GM11168 (cell line): ENCODE measurements at regions not wholly inside any gene's neighbourhood (a gene's known extent, or its start where the extent isn't known, plus 50 kb on each side); places are given as distances from the start of the nearest gene placed in this dataset.

ENCODE experiments used
- in situ Hi-C: fragments of 300-500 bp; cut with MboI; formaldehyde crosslinking; loops from one replicate; pipeline ENCODE4 v1.12.0; 2022; ENCODE audit warnings: low sequenced_read_pairs; ENCODE audit not compliant: unreplicated experiment

DNA sequence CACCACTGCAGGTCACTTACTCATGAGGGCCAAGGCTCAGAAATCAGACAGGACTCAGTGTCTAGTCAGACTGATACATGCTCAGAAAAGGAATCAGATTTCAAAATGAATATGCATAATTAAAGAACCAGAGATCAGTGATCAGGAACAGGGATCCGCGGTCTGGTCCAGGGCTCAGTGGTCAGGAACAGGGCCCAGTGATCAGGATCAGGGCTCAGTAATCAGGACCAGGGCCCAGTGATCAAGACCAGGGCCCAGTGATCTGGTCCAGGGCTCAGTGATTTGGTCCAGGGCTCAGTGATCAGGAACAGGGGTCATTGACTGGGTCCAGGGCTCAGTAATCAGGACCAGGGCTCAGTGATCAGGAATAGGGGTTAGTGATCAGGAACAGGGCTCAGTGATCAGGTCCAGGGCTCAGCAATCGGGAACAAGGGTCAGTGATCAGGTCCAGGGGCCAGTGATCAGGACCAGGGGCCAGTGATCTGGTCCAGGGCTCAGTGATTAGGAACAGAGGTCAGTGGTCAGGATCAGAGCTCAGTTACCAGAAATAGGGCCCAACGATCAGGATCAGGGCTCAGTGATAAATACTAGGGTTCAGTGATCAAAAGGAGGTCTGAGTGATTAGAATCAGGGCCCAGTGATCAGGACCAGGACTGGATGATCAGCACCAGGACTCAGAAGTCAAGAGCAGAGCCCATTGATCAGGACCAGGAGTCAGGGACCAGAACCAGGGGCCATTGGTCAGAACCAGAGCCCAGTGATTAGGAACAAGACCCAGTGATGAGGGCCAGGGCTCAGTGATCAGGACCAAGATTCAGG is 175.3 kb downstream of the TMEM121 start:
- in situ Hi-C loops = loop anchor here (25.0 kb wide), 1 partner anchor 636 kb away; no protein-coding TSS in a partner anchor

DNA sequence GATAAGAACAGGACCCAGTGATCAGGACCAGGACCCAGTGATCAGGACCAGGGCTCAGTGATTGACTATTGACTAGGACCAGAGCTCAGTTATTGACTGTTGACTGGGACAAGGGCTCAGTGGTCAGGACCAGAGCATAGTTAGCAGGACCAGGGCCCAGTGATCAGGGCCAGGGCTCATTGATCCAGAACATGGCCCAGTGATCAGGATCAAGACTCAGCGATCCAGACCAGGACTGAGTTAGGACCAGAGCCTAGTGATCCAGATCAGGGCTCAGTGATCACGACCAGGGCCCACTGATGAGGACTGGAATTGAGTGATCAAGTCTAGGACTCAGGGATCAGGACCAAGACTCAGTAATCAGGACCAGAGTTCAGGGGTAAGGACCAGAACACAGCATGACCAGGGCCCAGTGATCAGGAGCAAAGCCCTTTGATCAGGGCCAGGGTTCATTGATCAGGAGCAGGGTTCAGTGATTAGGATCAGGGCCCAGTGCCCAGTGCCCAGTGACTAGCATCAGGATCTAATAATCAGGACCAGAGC is 176.0 kb downstream of the TMEM121 start:
- in situ Hi-C loops = loop anchor here (25.0 kb wide), 1 partner anchor 635 kb away; no protein-coding TSS in a partner anchor

DNA sequence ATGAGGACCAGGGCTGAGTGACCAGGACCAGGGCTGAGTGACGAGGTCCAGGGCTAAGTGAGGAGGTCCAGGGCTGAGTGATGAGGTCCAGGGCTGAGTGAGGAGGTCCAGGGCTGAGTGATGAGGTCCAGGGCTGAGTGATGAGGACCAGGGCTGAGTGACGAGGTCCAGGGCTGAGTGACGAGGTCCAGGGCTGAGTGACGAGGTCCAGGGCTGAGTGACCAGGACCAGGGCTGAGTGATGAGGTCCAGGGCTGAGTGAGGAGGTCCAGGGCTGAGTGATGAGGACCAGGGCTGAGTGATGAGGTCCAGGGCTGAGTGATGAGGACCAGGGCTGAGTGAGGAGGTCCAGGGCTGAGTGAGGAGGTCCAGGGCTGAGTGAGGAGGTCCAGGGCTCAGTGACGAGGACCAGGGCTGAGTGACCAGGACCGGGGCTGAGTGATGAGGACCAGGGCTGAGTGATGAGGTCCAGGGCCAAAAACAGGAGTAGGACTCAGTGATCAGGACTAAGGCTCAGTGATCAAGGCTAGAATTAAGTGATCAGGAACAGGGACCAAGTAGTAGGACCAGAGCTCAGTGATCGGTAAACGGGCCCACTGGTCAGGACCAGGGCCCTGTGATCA is 176.8 kb downstream of the TMEM121 start:
- in situ Hi-C loops = loop anchor here (25.0 kb wide), 1 partner anchor 634 kb away; no protein-coding TSS in a partner anchor

DNA sequence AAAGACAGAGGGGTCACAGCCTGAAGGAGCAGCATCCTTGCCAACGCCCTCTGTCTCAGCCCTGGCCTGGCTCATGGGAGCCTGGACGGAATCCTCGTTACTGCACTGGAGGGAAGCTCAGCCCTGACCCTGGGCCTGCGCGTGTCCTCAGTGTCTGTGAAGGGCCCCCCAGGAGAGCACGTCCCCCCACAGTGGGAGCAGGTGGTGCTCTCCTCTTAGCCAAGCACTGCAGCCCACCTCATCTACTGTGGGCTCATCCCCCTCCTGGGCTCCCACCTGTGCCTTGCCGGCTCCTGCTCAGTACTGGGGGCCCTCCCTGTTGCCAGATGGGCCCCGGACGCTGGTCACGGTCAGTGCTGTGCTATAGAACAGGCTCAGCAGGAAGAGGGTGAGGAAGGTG is 177.7 kb downstream of the TMEM121 start:
- in situ Hi-C loops = loop anchor here (25.0 kb wide), 1 partner anchor 633 kb away; no protein-coding TSS in a partner anchor

DNA sequence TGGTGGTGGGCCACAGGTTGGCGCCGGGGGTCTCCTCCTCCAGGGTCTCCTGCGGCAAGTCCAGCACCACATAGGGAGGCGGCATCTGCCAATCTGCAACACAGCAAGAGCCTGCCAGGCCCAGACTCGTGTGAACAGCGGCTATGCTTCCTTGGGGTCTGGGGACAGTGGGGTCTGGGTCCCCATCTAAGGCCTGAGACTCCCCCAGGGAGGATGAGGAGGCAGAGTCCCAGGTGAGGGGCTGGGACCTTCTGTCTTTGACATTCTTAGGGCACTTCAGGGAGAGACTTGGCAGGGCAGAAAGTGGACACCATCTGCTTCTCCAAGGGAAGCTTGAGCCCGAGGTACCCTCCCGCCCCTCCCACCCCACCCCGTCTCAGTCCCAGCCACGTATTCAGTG is 178.1 kb downstream of the TMEM121 start:
- in situ Hi-C loops = loop anchor here (25.0 kb wide), 1 partner anchor 633 kb away; no protein-coding TSS in a partner anchor

DNA sequence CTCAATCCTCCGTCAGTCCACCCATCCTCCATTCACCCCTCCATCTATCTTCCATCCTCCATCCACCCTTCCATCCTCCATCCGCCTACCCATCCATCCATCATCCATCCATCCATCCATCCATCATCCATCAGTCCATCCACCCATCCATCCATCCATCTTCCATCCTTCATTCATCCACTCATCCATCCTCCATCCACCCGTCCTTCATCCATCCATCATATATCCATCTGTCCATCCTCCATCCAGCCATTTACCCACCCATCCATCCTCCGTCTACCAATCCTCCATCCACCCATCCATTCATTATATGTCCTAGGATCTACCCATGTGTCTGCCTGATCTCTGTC is 179.1 kb downstream of the TMEM121 start:
- in situ Hi-C loops = loop anchor here (5.0 to 25.0 kb wide), 2 partner anchors 118 to 632 kb away; no protein-coding TSS in a partner anchor

DNA sequence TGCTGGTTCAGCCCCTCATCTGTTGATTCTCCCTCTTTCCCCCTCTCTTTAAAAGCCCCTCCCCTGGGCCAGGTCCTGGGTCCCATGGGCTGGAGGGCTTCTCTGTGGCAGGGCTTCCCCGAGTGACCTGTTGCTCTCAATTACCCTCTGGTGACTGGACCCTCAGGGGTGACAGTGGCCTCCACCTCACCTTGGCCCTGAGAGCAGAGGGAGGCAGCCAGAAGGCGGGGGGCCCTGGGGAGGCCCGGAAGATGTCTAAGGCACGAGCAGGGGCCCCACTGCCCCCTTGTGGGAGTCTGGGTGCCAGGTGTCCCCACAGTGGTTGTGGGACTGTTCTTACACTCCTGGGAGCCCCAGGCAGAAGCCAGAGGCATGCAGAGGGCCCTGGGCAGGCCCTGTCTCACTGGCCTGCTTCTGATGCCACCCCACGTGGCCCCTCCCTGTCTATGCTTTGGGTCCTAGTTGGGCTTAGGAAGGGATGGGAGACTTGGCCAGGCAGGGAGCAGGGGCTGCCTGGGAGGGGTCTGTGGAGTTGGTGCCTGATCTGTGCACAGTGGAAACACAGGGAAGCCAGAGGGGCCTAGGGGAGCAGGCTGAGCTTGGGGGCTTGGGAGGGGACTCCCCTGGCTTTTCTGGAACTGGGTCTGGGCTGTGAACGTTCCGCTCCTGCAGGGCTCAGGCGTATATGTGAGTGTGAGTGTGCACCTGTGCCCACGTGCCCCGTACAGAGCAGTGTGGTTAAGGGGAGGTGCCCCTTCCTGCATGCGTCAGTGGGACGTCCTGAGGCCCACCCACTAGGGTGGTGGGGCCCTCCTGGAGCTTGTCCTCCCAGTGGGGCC is 179.7 kb downstream of the TMEM121 start:
- in situ Hi-C loops = loop anchor here (5.0 to 25.0 kb wide), 2 partner anchors 119 to 631 kb away; no protein-coding TSS in a partner anchor

DNA sequence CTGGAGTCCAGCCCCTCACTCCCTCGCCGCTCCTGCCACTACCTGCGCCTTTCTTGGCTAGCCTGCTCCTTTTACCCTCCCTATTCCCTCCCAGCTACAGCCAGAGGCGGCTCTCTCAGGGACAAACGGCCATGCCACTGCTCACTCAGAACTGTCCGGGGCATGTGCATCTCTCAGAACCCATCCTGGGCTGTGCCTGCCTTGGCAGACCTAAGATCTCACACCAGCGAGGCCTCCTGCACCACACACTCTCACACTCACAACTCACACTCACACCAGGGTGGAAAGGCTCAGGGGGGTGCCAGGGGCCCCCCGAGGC is 180.3 kb downstream of the TMEM121 start:
- in situ Hi-C loops = loop anchor here (5.0 to 25.0 kb wide), 2 partner anchors 119 to 631 kb away; no protein-coding TSS in a partner anchor

DNA sequence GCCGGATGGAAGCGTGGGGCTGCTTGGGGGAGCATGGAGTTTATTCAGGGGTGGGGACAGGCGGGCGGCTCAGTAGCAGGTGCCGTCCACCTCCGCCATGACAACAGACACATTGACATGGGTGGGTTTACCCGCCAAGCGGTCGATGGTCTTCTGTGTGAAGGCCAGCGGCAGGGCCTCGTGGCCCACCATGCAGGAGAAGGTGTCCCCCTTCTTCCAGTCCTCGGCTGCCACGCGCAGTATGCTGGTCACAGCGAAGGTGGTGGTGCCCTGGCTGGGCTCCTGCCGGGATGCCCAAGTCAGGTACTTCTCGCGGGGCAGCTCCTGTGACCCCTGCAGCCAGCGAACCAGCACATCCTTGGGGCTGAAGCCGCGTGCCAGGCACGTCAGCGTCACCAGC is 180.7 kb downstream of the TMEM121 start:
- in situ Hi-C loops = loop anchor here (5.0 to 25.0 kb wide), 2 partner anchors 120 to 630 kb away; no protein-coding TSS in a partner anchor

DNA sequence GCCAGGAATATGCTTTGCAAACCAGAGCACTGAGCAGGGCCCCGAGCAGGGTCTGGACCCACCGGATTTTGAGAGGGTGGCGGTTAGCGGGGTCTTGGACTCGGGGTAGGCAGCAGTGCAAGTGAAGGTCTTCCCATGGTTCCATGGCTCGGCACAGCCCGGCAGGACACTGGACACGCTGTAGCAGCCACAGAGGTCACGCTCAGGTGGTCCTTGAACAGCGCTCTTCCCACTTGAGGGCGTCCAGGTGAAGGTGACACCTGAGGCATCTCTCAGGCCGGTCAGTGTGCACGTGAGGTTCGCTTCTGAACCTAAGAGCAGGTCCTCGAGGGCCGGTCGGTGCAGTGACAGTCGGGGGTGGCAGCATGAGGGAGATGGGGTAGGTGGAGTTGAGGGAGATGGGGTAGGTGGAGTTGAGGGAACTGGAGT is 181.4 kb downstream of the TMEM121 start:
- in situ Hi-C loops = loop anchor here (5.0 to 25.0 kb wide), 2 partner anchors 120 to 630 kb away; no protein-coding TSS in a partner anchor

DNA sequence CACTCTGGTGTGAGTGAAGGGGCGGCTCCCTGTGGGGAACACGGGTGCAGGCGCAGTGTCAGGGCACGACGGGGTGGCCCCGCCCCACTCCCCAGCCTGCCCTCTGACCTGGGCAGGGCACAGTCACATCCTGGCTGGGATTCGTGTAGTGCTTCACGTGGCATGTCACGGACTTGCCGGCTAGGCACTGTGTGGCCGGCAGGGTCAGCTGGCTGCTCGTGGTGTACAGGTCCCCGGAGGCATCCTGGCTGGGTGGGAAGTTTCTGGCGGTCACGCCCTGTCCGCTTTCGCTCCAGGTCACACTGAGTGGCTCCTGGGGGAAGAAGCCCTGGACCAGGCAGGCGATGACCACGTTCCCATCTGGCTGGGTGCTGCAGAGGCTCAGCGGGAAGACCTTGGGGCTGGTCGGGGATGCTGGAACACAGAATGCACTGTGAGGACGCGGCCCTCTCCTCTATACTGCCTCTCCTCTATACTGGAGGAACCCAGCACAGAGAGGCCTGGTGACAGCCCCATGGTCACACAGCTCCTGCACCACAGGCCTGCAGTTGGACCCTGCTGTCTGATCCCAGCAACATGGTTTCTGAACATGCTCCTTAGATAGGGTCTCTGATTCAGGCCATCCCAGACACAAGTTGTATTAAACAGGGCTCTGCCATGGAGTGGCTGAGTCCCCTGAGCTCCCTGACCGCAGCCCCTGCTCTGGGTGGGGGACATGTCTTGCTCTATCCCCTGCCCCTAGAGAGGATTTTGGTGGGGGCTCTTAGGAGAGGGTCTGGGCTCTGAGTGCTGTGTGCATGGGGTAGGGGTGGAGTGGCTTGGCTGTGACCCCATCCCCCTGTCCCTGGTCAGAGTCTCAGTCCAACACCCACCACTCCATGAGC is 182.1 kb downstream of the TMEM121 start:
- in situ Hi-C loops = loop anchor here (5.0 to 25.0 kb wide), 2 partner anchors 121 to 629 kb away; no protein-coding TSS in a partner anchor

DNA sequence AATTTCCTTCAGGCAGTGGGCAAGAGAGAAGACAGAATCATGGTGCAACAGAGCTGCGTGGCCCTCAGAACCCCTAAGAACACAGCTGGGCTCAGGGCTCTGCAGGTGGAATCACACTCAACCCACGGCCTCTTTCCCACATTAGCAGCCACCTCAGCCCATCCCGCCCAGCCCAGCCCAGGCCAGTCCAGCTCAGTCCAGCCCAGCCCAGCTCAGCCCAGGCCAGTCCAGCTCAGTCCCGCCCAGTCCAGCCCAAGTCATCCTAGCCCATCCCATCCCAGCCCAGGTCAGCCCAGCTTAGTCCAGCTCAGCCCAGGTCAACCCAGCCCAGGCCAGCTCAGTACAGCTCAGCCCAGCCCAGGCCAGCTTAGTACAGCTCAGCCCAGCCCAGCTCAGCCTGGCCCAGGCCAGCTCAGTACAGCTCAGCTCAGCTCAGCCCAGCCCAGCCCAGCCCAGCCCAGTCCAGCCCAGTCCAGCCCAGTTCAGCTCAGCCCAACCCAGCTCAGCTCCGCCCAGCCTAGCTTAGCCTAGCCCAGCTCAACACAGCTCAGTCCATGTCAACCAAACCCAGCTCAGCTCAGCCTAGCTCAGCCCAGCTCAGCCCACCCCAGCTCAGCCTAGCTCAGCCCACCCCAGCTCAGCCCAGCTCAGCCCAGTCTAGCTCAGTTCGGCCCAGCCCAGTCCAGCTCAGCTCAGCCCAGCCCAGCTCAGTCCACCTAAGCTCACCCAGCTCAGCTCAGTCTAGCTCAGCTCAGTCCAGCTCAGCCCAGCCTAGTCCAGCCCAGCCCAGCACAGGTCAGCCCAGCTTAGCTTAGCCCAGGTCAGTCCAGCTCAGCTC is 183.1 kb downstream of the TMEM121 start:
- in situ Hi-C loops = loop anchor here (5.0 to 25.0 kb wide), 2 partner anchors 122 to 628 kb away; no protein-coding TSS in a partner anchor

DNA sequence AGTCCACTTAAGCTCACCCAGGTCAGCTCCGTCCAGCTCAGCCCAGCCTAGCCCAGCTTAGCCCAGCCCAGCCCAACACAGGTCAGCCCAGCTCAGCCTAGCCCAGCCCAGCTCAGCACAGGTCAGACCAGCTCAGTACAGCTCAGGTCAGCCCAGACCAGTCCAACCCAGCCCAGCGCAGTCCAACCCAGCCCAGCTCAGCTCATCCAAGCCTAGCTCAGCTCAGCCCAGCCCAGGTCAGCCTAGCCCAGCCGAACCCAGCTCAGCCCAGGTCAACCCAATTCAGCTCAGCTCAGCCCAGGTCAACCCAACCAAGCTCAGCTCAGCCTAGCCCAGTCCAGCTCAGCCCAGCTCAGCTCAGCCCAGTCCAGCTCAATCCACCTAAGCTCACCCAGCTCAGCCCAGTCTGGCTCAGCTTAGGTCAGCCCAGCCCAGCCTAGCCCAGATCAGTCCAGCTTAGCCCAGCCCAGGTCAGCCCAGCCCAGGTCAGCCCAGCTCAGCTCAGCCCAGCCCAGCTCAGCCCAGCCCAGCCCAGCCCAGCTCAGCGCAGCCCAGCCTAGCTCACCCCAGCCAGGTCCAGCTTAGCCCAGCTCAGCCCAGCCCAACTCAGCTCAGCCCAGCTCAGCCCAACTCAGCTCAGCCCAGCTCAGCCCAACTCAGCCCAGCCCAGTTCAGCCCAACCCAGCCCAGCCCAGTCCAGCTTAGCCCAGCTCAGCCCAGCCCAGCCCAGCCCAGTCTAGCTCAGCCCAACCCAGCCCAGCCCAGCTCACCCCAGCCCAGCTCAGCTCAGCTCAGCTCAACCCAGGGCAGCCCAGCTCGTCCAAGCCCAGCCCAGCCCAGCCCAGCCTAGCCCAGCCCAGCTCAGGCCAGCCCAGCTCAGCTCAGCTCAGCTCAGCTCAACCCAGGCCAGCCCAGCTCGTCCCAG is 184.0 kb downstream of the TMEM121 start:
- in situ Hi-C loops = loop anchor here (25.0 kb wide), 1 partner anchor 627 kb away; no protein-coding TSS in a partner anchor

DNA sequence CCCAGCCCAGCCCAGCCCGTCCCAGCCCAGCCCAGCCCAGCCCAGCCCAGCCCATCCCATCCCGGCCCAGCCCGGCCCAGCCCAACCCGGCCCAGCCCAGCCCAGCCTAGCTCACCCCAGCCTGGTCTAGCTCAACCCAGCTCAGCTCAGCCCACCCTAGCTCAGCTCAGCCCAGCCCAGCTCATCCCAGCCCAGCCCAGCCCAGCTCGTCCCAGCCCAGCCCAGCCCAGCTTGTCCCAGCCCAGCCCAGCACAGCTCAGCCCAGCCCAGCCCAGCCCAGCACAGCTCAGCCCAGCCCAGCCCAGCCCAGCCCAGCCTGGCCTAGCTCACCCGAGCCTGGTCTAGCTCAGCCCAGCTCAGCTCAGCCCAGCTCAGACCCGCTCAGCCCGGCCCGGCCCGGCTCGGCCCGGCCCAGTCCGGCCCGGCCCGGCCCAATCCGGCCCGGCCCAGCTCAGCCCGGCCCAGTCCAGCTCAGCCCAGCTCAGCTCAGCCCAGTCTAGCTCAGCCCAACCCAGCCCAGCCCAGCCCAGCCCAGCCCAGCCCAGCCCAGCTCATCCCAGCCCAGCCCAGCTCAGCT is 184.7 kb downstream of the TMEM121 start:
- in situ Hi-C loops = loop anchor here (25.0 kb wide), 1 partner anchor 626 kb away; no protein-coding TSS in a partner anchor

DNA sequence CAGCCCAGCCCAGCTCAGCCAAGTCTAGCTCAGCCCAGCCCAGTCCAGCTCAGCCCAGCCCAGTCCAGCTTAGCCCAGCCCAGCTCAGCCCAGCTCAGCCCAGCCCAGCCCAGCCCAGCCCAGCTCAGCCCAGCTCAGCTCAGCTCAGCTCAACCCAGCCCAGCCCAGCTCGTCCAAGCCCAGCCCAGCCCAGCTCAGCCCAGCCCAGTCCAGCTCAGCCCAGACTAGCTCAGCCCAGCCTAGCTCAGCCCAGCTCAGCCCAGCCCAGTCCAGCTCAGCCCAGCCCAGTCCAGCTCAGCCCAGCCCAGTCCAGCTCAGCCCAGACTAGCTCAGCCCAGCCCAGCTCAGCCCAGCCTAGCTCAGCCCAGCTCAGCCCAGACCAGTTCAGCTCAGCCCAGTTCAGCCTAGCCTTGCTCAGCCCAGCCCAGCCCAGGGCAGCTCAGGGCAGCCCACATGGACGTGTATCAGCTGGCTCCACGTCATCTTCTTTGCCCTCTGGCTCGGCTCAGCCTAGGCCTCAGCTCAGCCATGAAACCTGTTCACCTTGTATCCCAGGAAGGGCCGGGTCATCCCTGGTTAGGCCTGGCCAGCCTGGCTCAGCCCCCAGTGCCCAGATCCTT is 185.6 kb downstream of the TMEM121 start:
- in situ Hi-C loops = loop anchor here (25.0 kb wide), 1 partner anchor 625 kb away; no protein-coding TSS in a partner anchor

DNA sequence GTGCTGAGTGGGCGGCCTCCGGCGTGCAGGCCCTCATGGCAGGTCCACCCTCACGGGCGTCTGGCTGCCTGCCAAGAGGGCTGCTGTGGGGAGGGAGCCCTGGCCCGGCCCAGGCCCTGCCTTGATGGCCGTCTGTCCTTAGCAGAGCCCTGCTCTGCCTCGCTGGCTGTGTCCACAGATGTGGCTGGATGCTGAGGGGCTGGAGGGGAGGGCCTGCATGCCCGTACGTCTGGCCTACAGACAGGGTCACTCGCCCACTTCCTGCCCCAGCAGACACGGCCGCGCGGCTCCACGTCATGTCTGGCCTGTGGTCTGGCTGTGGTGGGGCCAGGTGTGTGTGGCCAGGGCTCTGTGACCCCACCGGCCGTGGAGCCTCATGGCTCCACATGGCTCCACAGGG is 186.3 kb downstream of the TMEM121 start:
- in situ Hi-C loops = loop anchor here (25.0 kb wide), 1 partner anchor 625 kb away; no protein-coding TSS in a partner anchor
